HCT116 (cell line): ENCODE measurements at regions not wholly inside any gene's neighbourhood (a gene's known extent, or its start where the extent isn't known, plus 50 kb on each side); places are given as distances from the start of the nearest gene placed in this dataset.

Experiments
- ATAC-seq: fragments of 200-7000 bp; cut with Tn5 transposase; 2 replicates; pipeline ENCODE4 v1.9.1; 2020; ENCODE audit warnings: mild to moderate bottlenecking, moderate library complexity
- BruUV-seq: library from RNA; stranded (reverse); fragments of 400-500 nt; replicated peaks from 2 replicates; lab custom pipeline; 2021; lab: Mats Ljungman, UMichigan
- CTCF ChIA-PET: fragments of 300-600 bp; sonication (Branson Sonifier 250); formaldehyde crosslinking; loops from one replicate; lab custom pipeline; 2021; ENCODE audit warnings: antibody characterized with exemption; lab: Charles Lee
- POLR2A ChIA-PET: fragments of 300-600, 350-600 bp; sonication (Branson Sonifier 250); formaldehyde crosslinking; loops from one replicate; lab custom pipeline; 2021; ENCODE audit warnings: antibody characterized with exemption; lab: Charles Lee
- RAD21 ChIA-PET, 2 experiments: fragments of 300-600 bp; sonication (Branson Sonifier 250); formaldehyde crosslinking; loops; one replicate each; lab custom pipeline; 2023; ENCODE audit warnings: low total read pairs in 2 of 2; ENCODE audit not compliant: uncharacterized antibody in 2 of 2, unreplicated experiment in 2 of 2, low non-redundant PET in 1 of 2; lab: Charles Lee
- DNase-seq: peaks from one replicate; pipeline ENCODE4 v3.0.0-alpha.2; 2010; ENCODE audit warnings: low read depth, low spot score
- H2AFZ ChIP-seq: fragments of 200-600 bp; shearing (Covaris generic), sonication (generic); 2 replicates; pipeline ENCODE4 v1.6.1; 2017; ENCODE audit warnings: low read depth, mixed run types, mixed read lengths, antibody characterized with exemption, low read length; ENCODE audit not compliant: poor library complexity, severe bottlenecking
- H3K27ac ChIP-seq: 2 replicates; pipeline ENCODE4 v1.5.1; 2012; ENCODE audit warnings: low read depth, low read length
- H3K27me3 ChIP-seq: fragments of 200-600 bp; sonication (generic); 2 replicates; pipeline ENCODE4 v1.6.1; 2016; ENCODE audit warnings: mixed run types, low read length, mixed read lengths; ENCODE audit not compliant: insufficient read depth
- H3K36me3 ChIP-seq, 2 experiments: fragments of 200-500 bp in 1 of 2; fragments of 200-600 bp in 1 of 2; sonication (Bioruptor generic) in 1 of 2; sonication (generic) in 1 of 2; 2 replicates each; pipeline versions ENCODE4 v1.5.1 to v1.6.1; 2014 to 2016; ENCODE audit warnings: low read length in 2 of 2, inconsistent platforms in 1 of 2, mixed read lengths in 1 of 2, mixed run types in 1 of 2; ENCODE audit not compliant: insufficient read depth in 2 of 2, control insufficient read depth in 1 of 2
- H3K4me1 ChIP-seq, 2 experiments: fragments of 200-600 bp in 1 of 2; sonication (generic) in 1 of 2; 2 replicates each; pipeline versions ENCODE4 v1.5.1 to v1.6.1; 2012 to 2017; ENCODE audit warnings: low read length in 2 of 2, inconsistent platforms in 1 of 2, mild to moderate bottlenecking in 1 of 2, mixed read lengths in 1 of 2, mixed run types in 1 of 2, moderate library complexity in 1 of 2; ENCODE audit not compliant: insufficient read depth in 2 of 2, control insufficient read depth in 1 of 2
- H3K4me2 ChIP-seq: fragments of 200-600 bp; sonication (generic); 2 replicates; pipeline ENCODE4 v1.6.1; 2017; ENCODE audit warnings: mixed run types, low read length, mixed read lengths
- H3K4me3 ChIP-seq, 2 experiments: fragments of 200-600 bp in 1 of 2; sonication (generic) in 1 of 2; replicated peaks in 1 of 2; 2 replicates each; pipeline ENCODE4 v1.5.1; 2011 to 2016; ENCODE audit warnings: low read length in 2 of 2, control low read depth in 1 of 2, low read depth in 1 of 2, mild to moderate bottlenecking in 1 of 2, mixed read lengths in 1 of 2, mixed run types in 1 of 2
- H3K79me2 ChIP-seq: fragments of 200-600 bp; sonication (generic); 2 replicates; pipeline ENCODE4 v1.6.1; 2017; ENCODE audit warnings: mild to moderate bottlenecking, mixed run types, low read length, moderate library complexity, mixed read lengths; ENCODE audit not compliant: insufficient read depth
- H3K9ac ChIP-seq: fragments of 200-600 bp; sonication (generic); 2 replicates; pipeline ENCODE4 v1.6.1; 2016; ENCODE audit warnings: low read length, mixed read lengths
- H3K9me2 ChIP-seq: fragments of 200-600 bp; sonication (generic), shearing (Covaris generic); 2 replicates; pipeline ENCODE4 v1.6.1; 2017; ENCODE audit warnings: mixed run types, mild to moderate bottlenecking, moderate library complexity; ENCODE audit not compliant: insufficient read depth
- H3K9me3 ChIP-seq, 2 experiments: fragments of 200-500 bp in 1 of 2; fragments of 200-600 bp in 1 of 2; sonication (Bioruptor generic) in 1 of 2; sonication (generic) in 1 of 2; 2 replicates each; pipeline ENCODE4 v1.6.1; 2014 to 2017; ENCODE audit warnings: low read length in 2 of 2, mixed read lengths in 2 of 2, inconsistent platforms in 1 of 2, low read depth in 1 of 2, mild to moderate bottlenecking in 1 of 2, mixed run types in 1 of 2, moderate library complexity in 1 of 2; ENCODE audit not compliant: control insufficient read depth in 1 of 2, insufficient read depth in 1 of 2
- H4K20me1 ChIP-seq: fragments of 200-600 bp; sonication (generic), shearing (Covaris generic); 2 replicates; pipeline ENCODE4 v1.6.1; 2017; ENCODE audit warnings: mixed run types, mild to moderate bottlenecking, moderate library complexity; ENCODE audit not compliant: insufficient read depth
- CEBPB ChIP-seq: IDR thresholded peaks from 2 replicates; pipeline ENCODE4 v1.6.1; 2012; ENCODE audit warnings: low read depth
- EGR1 ChIP-seq: IDR thresholded peaks from 2 replicates; pipeline ENCODE4 v1.6.1; 2012; ENCODE audit warnings: low read depth
- EZH2 ChIP-seq: fragments of 200-600 bp; sonication (generic); IDR thresholded peaks from 2 replicates; pipeline ENCODE4 v1.6.1; 2017; ENCODE audit warnings: antibody characterized with exemption, mixed run types
- JUND ChIP-seq: IDR thresholded peaks from 2 replicates; pipeline ENCODE4 v1.6.1; 2012
- RAD21 ChIP-seq: IDR thresholded peaks from 2 replicates; pipeline ENCODE4 v1.6.1; 2012; ENCODE audit warnings: low read depth, mild to moderate bottlenecking
- REST ChIP-seq: IDR thresholded peaks from 2 replicates; pipeline ENCODE4 v1.6.1; 2012; ENCODE audit warnings: low read depth
- SIN3A ChIP-seq: IDR thresholded peaks from 2 replicates; pipeline ENCODE4 v1.6.1; 2012; ENCODE audit warnings: low read depth
- SP1 ChIP-seq: IDR thresholded peaks from 2 replicates; pipeline ENCODE4 v1.6.1; 2012; ENCODE audit warnings: low read depth
- TCF7L2 ChIP-seq: IDR thresholded peaks from 2 replicates; pipeline ENCODE4 v1.7.0; 2011; ENCODE audit warnings: borderline replicate concordance, inconsistent platforms; ENCODE audit not compliant: insufficient read depth, insufficient read length; ENCODE audit errors: extremely low read depth
- ZBTB33 ChIP-seq: IDR thresholded peaks from 2 replicates; pipeline ENCODE4 v1.6.1; 2011; ENCODE audit warnings: mild to moderate bottlenecking, low read length, moderate library complexity; ENCODE audit not compliant: insufficient replicate concordance; ENCODE audit errors: extremely low read depth
- ZNF274 ChIP-seq: fragments of 200-500 bp; sonication (Bioruptor generic); IDR thresholded peaks from 2 replicates; pipeline ENCODE4 v1.6.1; 2014; ENCODE audit warnings: mild to moderate bottlenecking, low read depth, low read length, inconsistent platforms
- intact Hi-C: fragments of 100-400 bp; cut with micrococcal nuclease; formaldehyde crosslinking; loops from 2 replicates; pipeline ENCODE4 v1.10.0; 2022
- TF ChIP-seq, protein P1 (sequence below), 3 experiments: fragments of 200-600 bp in 1 of 3; sonication (generic) in 1 of 3; IDR thresholded peaks in 2 of 3; conservative IDR thresholded peaks in 1 of 3; 2 replicates each; pipeline ENCODE4 v1.5.1; 2012 to 2017; ENCODE audit warnings: low read depth in 2 of 3, low read length in 2 of 3, antibody characterized with exemption in 1 of 3, borderline replicate concordance in 1 of 3, control low read depth in 1 of 3, mild to moderate bottlenecking in 1 of 3, mixed read lengths in 1 of 3, mixed run types in 1 of 3, moderate library complexity in 1 of 3; ENCODE audit not compliant: insufficient read depth in 1 of 3

- DNase-seq (no peak), ATAC-seq (no peak)
- POLR2A ChIA-PET, result no interaction called here
- H3K36me3 ChIP-seq, result no peaks in the 10 kb centered on the region
- CTCF ChIA-PET, result no interaction called here
- H3K9ac ChIP-seq, result no peak overlapping the region
- no peak overlapping the region for H3K27ac ChIP-seq
- no peak overlapping the region for H3K4me2 ChIP-seq
- no peak overlapping the region for H3K4me3 ChIP-seq
- TF ChIP-seq ZBTB33 (no peak), EZH2 (no peak), RAD21 (no peak), REST (no peak), SP1 (no peak), TCF7L2 (no peak), JUND (no peak), CEBPB (no peak), SIN3A (no peak), ZNF274 (no peak), EGR1 (no peak)
- TF ChIP-seq, protein P1, sequence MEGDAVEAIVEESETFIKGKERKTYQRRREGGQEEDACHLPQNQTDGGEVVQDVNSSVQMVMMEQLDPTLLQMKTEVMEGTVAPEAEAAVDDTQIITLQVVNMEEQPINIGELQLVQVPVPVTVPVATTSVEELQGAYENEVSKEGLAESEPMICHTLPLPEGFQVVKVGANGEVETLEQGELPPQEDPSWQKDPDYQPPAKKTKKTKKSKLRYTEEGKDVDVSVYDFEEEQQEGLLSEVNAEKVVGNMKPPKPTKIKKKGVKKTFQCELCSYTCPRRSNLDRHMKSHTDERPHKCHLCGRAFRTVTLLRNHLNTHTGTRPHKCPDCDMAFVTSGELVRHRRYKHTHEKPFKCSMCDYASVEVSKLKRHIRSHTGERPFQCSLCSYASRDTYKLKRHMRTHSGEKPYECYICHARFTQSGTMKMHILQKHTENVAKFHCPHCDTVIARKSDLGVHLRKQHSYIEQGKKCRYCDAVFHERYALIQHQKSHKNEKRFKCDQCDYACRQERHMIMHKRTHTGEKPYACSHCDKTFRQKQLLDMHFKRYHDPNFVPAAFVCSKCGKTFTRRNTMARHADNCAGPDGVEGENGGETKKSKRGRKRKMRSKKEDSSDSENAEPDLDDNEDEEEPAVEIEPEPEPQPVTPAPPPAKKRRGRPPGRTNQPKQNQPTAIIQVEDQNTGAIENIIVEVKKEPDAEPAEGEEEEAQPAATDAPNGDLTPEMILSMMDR (IDR thresholded peaks at IDR 0.05 in 2 of 3, conservative IDR thresholded peaks at IDR 0.05 in 1 of 3; ENCODE audit: borderline replicate concordance in 1 of 3, insufficient read depth in 1 of 3, low read depth in 2 of 3, low read length in 2 of 3), result no peak
- H3K9me3 ChIP-seq, result no peaks in the 10 kb centered on the region
- BruUV-seq, result no TSS peak
- no peaks in the 10 kb centered on the region for H3K79me2 ChIP-seq
- RAD21 ChIA-PET, result no interaction called here
- H3K4me1 ChIP-seq, result no peaks in the 10 kb centered on the region
- intact Hi-C loops, result no loop called here
- no peaks in the 10 kb centered on the region for H3K27me3 ChIP-seq
- H4K20me1 ChIP-seq, result no peaks in the 10 kb centered on the region
- no peaks in the 10 kb centered on the region for H3K9me2 ChIP-seq
- peak overlapping the region; percentile 71 for H2AFZ ChIP-seq
Observed at GRCh38 chr4:115274545-115274944, 161.1 kb upstream of the NDST4 start.
